Sigmoid colon (tissue), 3 donors: ENCODE measurements at regions not wholly inside any gene's neighbourhood (a gene's known extent, or its start where the extent isn't known, plus 50 kb on each side); places are given as distances from the start of the nearest gene placed in this dataset.

Experiments
- POLR2A ChIP-seq, 2 donors: fragments of 450-650 bp; IDR thresholded peaks; one replicate each; pipeline ENCODE4 v1.6.1; 2016; ENCODE audit warnings: antibody characterized with exemption in 2 of 2, mild to moderate bottlenecking in 2 of 2, moderate library complexity in 2 of 2
- TF ChIP-seq, protein P1 (sequence below), 4 experiments: fragments of 450-650 bp in 3 of 4; fragments of 200-600 bp in 1 of 4; IDR thresholded peaks; one replicate each; pipeline ENCODE4 v1.5.1; 2016 to 2019; ENCODE audit warnings: antibody characterized with exemption in 4 of 4, mild to moderate bottlenecking in 3 of 4, moderate library complexity in 2 of 4

DNA sequence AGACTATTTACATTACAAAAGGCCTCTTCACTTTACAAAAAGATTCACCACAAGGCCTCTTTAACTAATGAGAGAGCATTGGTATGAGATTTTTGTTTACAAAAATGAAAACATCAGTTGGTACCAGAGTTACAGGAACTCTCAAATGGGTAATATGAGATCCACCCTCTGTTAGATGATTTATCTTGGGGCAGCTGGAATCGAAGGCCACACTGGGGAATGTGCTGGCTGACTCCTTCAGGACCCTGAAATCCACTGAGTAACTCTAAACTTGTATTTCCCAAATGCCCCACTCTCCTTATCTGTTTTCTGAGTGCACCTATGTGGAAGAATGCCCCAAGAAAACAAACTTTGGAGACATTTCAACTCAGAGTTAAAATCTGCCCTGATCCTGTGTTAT, 232.9 kb upstream of the F9 start:
- TF ChIP-seq POLR2A (IDR thresholded peaks at IDR 0.05) = no peak
- TF ChIP-seq, protein P1, sequence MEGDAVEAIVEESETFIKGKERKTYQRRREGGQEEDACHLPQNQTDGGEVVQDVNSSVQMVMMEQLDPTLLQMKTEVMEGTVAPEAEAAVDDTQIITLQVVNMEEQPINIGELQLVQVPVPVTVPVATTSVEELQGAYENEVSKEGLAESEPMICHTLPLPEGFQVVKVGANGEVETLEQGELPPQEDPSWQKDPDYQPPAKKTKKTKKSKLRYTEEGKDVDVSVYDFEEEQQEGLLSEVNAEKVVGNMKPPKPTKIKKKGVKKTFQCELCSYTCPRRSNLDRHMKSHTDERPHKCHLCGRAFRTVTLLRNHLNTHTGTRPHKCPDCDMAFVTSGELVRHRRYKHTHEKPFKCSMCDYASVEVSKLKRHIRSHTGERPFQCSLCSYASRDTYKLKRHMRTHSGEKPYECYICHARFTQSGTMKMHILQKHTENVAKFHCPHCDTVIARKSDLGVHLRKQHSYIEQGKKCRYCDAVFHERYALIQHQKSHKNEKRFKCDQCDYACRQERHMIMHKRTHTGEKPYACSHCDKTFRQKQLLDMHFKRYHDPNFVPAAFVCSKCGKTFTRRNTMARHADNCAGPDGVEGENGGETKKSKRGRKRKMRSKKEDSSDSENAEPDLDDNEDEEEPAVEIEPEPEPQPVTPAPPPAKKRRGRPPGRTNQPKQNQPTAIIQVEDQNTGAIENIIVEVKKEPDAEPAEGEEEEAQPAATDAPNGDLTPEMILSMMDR (IDR thresholded peaks at IDR 0.05) = no peak
